NCI-H2196 (cell line): ENCODE measurements at regions not wholly inside any gene's neighbourhood (a gene's known extent, or its start where the extent isn't known, plus 50 kb on each side); places are given as distances from the start of the nearest gene placed in this dataset.

ENCODE experiments used
- DNase-seq: peaks from one replicate; lab custom pipeline; 2025; ENCODE audit not compliant: unreplicated experiment; lab: John Stamatoyannopoulos, UW

GRCh38 chr4:24476282-24476681 is 108.1 kb downstream of the DHX15 start:
- no peak for DNase-seq

DNA sequence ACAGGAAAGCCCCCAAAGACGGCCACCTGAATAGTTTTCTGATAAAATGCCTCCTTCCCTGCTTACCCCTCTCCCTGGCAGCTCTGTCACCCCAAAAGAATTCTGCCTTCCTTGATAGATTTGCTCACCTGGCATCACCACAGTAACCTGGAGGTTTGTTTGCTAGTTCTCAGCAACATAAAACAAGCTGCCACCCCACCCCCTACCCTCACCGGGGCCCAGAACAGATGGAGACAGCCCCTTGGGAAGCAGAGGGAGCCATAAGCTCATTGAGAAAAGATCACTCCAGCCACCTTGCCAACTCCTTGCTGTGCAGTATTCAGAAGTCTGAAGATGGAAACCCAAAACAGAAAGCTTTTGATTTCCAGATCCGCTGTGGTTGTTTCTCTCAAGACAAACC is 108.6 kb downstream of the DHX15 start:
- DNase-seq = no peak

DNA sequence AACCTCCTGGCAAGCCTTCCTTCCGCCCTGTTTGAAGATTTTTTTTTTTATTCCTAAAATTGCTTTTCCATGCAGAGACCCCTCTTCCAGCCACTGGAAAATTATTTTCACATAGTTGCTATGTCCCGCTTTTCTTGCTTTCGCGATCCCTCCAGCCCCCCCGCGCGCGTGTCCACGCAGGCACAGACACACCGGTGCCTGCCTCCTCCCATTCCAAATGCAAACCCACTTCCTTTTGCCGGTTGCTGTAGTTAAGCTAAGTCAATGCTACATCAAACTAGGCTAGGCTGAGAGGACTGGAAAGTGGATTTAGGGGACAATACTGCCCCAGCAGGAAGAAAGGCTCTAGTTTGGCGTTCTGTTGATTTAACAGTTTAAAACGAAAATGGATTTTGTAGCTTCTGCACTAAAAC is 111.0 kb downstream of the DHX15 start:
- DNase-seq = peak; percentile 22

DNA sequence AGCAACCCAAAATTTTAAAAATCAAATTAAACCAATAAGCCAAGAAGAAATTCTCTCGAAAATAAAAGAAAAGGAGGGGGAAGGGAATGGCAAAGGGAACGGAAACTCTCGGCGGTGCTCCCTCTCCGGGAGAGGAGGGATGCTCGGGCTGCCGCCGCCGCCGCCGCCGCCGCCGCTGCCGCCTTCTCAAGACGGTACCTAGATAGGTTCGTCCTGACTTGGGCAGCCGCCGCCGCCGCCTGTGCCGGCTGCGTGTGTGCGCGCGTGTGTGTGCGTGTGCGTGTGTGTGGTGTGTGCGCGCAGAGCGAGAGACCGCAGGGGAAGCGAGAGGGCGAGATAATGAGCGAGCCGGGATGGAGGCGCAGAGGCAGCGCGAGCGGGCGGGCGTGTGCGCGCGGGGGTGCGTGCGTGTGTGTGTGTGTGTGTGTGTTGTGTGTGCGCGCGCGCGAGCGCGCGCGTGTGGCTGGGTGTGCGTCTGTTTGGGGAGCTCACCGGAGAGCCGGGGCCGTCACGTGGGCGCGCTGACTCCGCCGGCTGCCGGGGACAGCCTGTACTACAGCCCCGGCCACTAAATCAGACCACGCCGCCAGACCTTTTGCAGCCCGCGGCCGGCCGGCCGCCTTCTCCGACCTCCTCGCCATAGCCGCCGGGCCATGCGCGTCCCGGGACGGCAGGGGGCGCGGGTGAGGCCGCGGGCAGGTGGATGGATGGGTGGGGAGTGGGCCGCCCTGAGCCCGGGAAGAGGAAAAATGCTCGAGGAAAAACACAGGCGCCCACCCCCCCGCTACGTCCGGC is 111.6 kb downstream of the DHX15 start:
- peak; percentile 81 for DNase-seq

DNA sequence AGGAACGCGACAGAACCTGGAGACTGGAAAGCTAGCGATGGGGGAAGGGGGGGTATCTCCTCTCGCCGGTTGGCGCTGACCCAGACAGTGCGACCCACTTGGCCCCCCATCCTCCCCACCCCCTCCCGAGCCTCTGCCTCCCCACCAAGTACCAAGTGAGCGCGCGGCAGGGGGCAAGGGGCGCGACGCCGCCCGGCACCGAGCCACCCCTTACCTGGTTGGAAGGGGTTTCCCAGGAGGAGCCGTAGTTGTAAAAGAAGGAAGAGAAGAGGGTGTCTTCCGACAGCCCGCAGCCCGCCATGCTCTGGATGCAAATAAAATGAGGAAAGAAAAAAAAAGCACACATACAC is 112.2 kb downstream of the DHX15 start:
- DNase-seq = no peak

DNA sequence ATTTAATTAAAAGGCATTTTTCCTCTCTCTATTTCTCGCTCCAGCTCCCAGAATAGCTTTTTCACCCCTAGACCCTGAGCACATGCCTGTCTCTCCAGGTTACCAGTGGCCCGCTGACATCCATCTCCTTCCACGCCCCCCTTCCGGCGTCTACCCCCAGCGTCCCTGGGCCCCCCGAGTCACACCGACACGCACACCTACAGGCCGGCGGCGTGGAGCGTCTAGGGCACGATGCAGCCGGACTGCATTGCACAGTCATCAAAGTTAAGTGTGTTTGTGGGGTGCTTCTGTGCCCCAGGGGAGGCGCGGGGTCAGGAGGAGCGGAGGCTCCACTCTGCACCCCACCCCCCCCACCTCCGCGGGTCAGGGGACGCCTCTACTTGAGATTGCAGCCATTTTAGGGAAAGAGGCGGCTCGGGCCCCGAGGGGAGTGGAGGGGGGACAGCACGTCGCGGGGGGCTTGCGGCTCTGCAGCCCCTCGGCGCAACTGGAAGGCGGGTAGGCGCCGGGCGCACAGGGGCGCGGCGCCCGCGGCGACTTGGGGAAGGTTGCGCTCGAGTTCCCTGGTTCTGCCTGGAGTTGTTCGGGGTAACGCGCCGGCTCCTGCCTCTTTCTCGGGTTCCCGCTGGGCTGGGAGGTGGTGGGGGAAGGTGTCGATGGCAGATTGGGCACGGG is 112.7 kb downstream of the DHX15 start:
- DNase-seq = no peak

GRCh38 chr4:24470666-24471485 is 113.5 kb downstream of the DHX15 start:
- peak; percentile 8 for DNase-seq

DNA sequence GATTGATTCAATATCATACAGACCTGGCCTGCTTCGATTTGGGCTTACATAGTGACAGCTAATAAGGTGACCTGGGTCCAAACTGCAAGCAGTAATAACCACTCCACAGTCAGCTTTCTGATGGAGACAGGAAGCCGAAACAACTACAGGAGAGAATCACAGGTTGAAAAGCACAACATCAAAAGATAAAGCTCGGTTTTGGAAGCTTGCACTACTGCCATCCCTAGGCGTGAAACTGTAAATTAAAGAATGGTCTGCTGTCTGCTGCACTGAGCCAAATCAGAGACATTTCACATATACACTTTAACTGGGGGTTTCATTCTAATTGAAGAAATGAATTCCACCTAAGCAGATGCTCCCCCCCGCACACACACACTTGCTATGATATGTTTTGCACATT is 116.3 kb downstream of the DHX15 start:
- DNase-seq = no peak

GRCh38 chr4:24464566-24464965 is 119.8 kb downstream of the DHX15 start:
- no peak for DNase-seq

DNA sequence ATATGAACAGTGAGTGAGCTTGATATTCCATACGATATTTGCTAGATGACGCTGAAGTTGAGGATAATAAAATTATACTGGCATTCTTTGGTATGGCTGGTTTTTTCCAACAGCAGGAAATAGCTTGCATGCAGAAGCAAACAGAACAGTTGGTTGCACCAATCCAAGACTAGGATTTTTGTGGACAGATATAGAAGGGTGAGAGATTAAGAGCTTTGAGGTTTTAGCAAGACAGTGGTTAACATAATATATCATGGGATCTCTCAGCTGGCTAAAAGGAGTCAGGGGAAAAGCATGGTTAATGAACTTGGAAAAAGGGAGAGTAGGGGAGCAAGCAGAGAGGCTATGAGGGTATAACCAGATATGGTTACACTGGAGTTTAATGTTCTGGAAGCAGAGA is 127.9 kb downstream of the DHX15 start:
- no peak for DNase-seq

- DNase-seq = no peak
Observed at GRCh38 chr4:24453951-24454350, 130.4 kb downstream of the DHX15 start.

DNA sequence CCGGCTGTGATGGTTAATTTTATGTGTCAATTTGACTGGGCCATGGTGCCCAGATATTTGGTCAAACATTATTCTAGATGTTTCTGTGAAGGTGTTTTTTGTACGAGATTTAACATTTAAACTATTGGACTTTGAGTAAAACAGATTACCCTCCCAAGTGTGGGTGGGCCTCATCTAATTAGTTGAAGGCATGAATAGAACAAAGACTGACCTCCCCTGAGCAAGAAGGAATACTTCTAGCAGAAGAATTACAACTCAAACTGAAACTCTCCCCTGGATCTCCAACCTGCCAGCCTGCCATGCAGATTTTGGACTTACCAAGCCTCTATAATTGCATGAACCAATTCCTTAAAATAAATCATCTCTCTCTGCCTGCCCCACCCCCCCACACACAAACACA is 132.5 kb downstream of the DHX15 start:
- no peak for DNase-seq

DNA sequence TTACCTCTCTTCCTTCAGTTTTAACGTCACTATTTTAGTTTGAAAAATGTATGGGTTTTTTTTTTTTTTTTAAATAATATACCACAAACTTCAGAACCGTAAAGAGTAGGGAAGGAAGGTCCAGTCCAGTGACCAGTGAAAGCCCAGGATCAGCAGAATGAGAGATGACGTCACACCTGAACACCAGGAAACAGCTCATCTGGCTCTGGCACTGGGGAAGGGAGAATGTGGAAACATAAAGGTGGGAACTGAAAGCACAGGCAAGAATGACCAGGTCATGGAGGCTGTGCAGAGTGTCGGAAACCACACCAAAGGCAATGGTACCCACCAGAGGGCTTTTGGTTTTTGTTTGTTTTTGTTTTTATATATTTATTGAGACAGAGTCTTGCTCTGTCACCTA is 141.2 kb downstream of the DHX15 start:
- DNase-seq = no peak

GRCh38 chr4:24440765-24441164 is 143.6 kb downstream of the DHX15 start:
- DNase-seq = no peak

DNA sequence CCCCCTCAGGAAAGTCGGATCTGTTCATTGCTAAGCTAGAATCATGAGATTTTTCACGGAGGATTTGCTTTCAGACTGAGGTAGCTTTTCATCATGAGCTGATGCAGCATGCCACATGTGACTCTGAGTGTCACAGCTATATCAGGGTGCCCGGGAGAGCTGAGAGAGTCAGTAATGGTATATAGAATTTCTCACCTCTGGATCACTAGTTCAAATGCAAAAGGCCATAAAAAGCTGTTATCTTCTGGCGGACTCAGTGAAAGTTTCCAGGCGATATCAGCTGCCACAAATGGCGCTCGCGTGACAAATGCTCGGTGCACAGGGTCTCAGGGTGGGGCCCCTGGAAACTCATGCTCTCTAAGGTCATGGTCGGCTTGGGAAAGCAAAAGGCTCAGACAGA is 150.1 kb downstream of the DHX15 start:
- no peak for DNase-seq

- no peak for DNase-seq
Observed at GRCh38 chr4:24433515-24434214, 150.7 kb downstream of the DHX15 start.

GRCh38 chr4:24428850-24429249 is 155.5 kb downstream of the DHX15 start:
- DNase-seq = no peak

GRCh38 chr4:24426557-24426956 is 157.8 kb downstream of the DHX15 start:
- no peak for DNase-seq

- no peak for DNase-seq
Observed at GRCh38 chr4:24425863-24426262, 158.5 kb downstream of the DHX15 start.

DNA sequence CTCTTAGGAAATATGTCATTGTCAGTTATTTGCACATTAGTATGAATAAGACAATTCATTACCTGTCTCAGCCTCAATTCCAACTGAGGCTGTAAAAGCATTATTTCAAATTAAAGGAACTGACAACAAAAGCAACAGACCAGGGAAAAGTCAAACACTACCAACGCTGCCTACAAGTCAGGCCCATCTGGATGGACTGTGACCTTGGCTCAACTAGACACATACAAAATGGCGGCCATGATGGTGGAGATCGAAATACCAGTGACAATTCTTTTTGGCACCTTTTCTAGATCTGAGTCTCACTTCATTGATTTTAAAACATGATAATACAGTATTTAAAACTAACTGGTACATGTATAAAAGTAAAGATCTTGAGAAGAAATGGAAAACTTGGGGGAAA is 160.7 kb downstream of the DHX15 start:
- DNase-seq = no peak

DNA sequence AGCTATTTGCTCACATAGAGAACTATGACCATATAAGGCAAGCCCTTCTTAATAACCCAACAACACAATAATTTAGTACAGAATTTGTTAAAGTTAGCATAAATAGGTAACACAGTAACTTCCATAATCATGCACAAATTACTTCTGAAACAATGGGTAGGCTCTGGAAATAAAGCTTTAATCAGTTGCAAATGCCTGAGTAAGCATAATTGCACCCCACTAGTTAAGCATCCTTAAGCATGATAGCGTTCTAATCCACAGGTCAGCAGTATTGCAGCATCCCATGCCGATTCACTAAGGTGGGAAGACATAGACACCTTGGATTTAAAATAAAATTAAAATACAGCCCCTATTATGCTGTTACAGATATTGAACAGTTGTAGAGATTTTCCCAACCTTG is 161.7 kb downstream of the DHX15 start:
- no peak for DNase-seq
